ENCODE measurements at regions not wholly inside any gene's neighbourhood (a gene's known extent, or its start where the extent isn't known, plus 50 kb on each side); places are given as distances from the start of the nearest gene placed in this dataset.
"Not testable (repeated sequence)": the region's sequence is repeated elsewhere in the genome, so short reads cannot be mapped to it uniquely, and the experiment has no call there.

DNA sequence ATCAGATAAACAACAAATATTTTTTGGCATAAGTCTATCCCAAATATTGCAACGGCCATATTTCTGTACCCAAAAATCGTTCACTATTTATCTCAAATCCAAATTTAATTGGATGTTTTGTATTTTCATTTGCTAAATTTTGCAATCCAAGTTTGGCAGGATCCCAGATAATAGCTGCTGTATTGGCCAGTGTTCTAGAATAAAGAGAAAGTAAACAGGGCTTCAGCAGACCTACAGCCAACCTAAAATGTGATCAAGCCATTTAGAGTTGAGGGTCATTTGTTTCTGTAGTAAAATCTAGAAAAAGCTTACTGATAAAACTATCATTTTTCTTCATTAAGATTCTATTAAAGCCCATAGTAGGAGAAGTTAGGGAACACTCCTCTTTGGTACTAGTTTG, 506.6 kb upstream of the PTBP2 start:
- TF ChIP-seq, protein P1, sequence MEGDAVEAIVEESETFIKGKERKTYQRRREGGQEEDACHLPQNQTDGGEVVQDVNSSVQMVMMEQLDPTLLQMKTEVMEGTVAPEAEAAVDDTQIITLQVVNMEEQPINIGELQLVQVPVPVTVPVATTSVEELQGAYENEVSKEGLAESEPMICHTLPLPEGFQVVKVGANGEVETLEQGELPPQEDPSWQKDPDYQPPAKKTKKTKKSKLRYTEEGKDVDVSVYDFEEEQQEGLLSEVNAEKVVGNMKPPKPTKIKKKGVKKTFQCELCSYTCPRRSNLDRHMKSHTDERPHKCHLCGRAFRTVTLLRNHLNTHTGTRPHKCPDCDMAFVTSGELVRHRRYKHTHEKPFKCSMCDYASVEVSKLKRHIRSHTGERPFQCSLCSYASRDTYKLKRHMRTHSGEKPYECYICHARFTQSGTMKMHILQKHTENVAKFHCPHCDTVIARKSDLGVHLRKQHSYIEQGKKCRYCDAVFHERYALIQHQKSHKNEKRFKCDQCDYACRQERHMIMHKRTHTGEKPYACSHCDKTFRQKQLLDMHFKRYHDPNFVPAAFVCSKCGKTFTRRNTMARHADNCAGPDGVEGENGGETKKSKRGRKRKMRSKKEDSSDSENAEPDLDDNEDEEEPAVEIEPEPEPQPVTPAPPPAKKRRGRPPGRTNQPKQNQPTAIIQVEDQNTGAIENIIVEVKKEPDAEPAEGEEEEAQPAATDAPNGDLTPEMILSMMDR (IDR thresholded peaks at IDR 0.05; ENCODE audit: insufficient read depth, low read depth, low read length): no peak
- Histone ChIP-seq H3K36me3 (ENCODE audit: control insufficient read depth, insufficient read depth, low read length) (no peaks in the 10 kb centered on the region), H3K27me3 (ENCODE audit: control insufficient read depth, insufficient read depth, low read length) (peaks cover 2% of the 10 kb centered on the region; the same call in 1 of the 2 replicates), H3K4me3 (ENCODE audit: low read depth, low read length) (no peak overlapping the region)
- POLR2A ChIA-PET: no interaction called here
- no peak for DNase-seq (ENCODE audit: low read depth)
- CTCF ChIA-PET: no interaction called here

DNA sequence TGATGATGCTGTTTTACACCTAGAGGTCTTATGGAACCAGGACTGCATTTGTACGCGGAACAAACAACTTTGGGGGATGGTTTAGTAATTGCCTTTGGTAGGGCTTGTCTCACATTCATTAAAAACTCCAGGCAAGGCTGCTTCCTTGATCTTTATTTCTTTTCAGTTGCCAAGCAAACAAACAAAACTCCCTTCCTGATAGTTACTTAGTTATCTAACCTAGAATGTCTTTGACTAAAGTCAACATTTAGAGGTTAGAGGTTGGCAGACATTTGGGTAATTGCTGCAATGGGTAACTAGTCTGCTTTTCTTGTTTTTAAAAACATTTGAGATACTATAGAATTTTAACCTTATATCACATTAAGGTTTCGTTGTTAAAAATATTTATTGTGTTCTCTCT, 500.9 kb upstream of the PTBP2 start:
- ChIA-PET POLR2A (no interaction called here), CTCF (no interaction called here)
- no peak overlapping the region for H3K4me3 ChIP-seq (ENCODE audit: low read depth, low read length)
- no peak for DNase-seq (ENCODE audit: low read depth)
- H3K36me3 ChIP-seq (ENCODE audit: control insufficient read depth, insufficient read depth, low read length): no peaks in the 10 kb centered on the region
- no peaks in the 10 kb centered on the region for H3K27me3 ChIP-seq (ENCODE audit: control insufficient read depth, insufficient read depth, low read length)
- TF ChIP-seq, protein P1 (IDR thresholded peaks at IDR 0.05; ENCODE audit: insufficient read depth, low read depth, low read length): no peak

DNA sequence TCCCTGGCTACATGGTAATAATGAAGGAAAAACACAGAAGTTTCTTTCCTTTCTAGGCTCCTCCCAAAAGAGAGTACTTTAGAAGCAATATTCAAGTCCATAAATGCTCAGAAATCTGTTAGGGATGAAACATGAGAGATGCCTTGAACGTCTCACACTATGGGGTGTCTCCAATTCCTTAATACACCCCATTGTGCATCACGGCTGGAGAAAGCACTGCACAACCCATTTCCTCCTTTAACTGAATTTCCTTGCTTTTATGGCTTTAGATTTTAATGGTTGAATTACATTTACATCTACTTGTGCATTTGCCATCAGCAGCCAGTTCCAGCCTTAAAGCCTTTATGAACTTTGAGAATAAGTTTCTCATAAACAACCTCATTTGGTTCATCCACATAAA, 498.9 kb upstream of the PTBP2 start:
- CTCF ChIA-PET: no interaction called here
- POLR2A ChIA-PET: interaction anchor here (0.6 kb wide), 1 partner anchor 14 kb away, joined by 5 read pairs; no protein-coding TSS in a partner anchor
- Histone ChIP-seq H3K4me3 (ENCODE audit: low read depth, low read length) (no peak overlapping the region), H3K27me3 (ENCODE audit: control insufficient read depth, insufficient read depth, low read length) (no peaks in the 10 kb centered on the region), H3K36me3 (ENCODE audit: control insufficient read depth, insufficient read depth, low read length) (no peaks in the 10 kb centered on the region)
- no peak for DNase-seq (ENCODE audit: low read depth)
- TF ChIP-seq, protein P1 (IDR thresholded peaks at IDR 0.05; ENCODE audit: insufficient read depth, low read depth, low read length): no peak

DNA sequence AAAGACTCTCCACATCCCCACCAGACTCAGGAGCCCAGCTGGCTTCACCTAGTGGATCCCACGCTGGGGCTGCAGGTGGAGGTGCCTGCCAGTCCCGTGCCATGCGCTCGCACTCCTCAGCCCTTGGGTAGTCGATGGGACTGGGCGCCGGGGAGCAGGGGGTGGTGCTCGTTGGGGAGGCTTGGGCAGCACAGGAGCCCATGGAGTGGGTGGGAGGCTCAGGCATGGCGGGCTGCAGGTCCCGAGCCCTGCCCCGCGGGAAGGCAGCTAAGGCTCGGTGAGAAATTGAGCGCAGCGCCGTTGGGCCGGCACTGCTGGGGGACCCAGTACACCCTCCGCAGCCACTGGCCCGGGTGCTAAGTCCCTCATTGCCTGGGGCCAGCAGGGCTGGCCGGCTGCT, 497.4 kb upstream of the PTBP2 start:
- H3K4me3 ChIP-seq (ENCODE audit: low read depth, low read length); H3K27me3 ChIP-seq (ENCODE audit: control insufficient read depth, insufficient read depth, low read length); H3K36me3 ChIP-seq (ENCODE audit: control insufficient read depth, insufficient read depth, low read length); CTCF ChIA-PET; DNase-seq (ENCODE audit: low read depth); POLR2A ChIA-PET: not testable (repeated sequence)

DNA sequence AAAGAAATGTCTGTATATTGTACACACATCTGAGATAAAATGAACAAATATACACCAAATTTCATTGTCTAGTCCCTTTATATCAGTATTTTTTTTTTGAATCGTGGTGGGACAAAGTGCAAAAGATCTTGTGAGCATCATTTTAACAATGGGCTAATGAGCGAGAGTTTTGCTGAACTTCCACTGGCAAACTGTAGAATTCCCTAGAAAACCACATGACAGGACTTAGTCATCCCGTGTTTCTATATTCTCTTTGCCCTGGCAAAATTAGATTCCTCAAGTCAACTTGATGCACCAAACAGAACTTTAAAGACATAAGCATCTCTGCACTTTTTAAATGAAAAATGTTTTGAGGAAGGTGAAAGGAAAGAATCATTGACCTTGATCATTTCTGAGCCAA, 488.2 kb upstream of the PTBP2 start:
- TF ChIP-seq, protein P1 (IDR thresholded peaks at IDR 0.05; ENCODE audit: insufficient read depth, low read depth, low read length): no peak
- CTCF ChIA-PET: no interaction called here
- Histone ChIP-seq H3K36me3 (ENCODE audit: control insufficient read depth, insufficient read depth, low read length) (no peaks in the 10 kb centered on the region), H3K4me3 (ENCODE audit: low read depth, low read length) (no peak overlapping the region), H3K27me3 (ENCODE audit: control insufficient read depth, insufficient read depth, low read length) (0 out of 2 replicates have a peak, but pooled peaks cover 2% of the 10 kb centered on the region)
- DNase-seq (ENCODE audit: low read depth): no peak
- POLR2A ChIA-PET: no interaction called here

DNA sequence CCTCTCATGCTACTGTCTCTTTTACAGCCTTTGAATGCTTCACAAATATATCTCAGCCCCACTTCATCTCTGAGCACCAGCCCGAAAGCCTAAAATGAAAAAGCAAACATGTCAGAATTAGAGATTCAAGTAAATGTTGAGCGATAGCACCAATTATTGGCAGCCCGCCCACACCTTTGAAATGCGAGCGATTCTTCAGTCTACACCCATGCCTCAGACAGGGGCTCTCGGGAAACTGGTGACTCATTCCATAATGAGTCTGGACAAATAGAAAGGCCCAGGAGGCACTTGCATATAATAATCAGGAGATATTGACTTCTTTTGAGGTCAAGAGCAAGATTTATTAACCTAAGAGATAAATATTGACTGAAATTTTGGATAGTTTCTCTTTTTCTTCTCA, 487.3 kb upstream of the PTBP2 start:
- POLR2A ChIA-PET: no interaction called here
- Histone ChIP-seq H3K4me3 (ENCODE audit: low read depth, low read length) (no peak overlapping the region), H3K27me3 (ENCODE audit: control insufficient read depth, insufficient read depth, low read length) (0 out of 2 replicates have a peak, but pooled peaks cover 2% of the 10 kb centered on the region), H3K36me3 (ENCODE audit: control insufficient read depth, insufficient read depth, low read length) (no peaks in the 10 kb centered on the region)
- TF ChIP-seq, protein P1 (IDR thresholded peaks at IDR 0.05; ENCODE audit: insufficient read depth, low read depth, low read length): no peak
- CTCF ChIA-PET: no interaction called here
- DNase-seq (ENCODE audit: low read depth): no peak

Measured in BJ (cell line).